ENCODE measurements at regions not wholly inside any gene's neighbourhood (a gene's known extent, or its start where the extent isn't known, plus 50 kb on each side); places are given as distances from the start of the nearest gene placed in this dataset.

DNA sequence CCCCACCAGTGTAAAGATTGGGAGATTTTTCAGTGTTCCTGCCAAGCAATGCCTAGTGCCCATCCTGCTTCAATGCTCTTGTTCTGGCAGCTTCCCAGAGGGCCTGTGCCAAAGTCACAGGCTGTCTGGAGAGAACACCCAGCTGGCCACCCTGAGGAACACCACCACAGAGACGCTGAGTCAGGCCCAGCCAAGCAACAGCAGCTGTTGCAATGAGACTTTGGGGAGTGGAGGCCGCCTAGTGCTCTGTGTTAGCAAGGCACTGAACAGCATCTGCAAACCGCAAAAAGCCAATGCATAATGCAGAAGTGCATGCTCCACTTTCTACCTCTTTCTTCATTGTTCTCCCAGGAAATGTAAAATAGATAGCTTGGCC lies 168.1 kb downstream of the NXPE2 start:
- TF ChIP-seq, protein P1, sequence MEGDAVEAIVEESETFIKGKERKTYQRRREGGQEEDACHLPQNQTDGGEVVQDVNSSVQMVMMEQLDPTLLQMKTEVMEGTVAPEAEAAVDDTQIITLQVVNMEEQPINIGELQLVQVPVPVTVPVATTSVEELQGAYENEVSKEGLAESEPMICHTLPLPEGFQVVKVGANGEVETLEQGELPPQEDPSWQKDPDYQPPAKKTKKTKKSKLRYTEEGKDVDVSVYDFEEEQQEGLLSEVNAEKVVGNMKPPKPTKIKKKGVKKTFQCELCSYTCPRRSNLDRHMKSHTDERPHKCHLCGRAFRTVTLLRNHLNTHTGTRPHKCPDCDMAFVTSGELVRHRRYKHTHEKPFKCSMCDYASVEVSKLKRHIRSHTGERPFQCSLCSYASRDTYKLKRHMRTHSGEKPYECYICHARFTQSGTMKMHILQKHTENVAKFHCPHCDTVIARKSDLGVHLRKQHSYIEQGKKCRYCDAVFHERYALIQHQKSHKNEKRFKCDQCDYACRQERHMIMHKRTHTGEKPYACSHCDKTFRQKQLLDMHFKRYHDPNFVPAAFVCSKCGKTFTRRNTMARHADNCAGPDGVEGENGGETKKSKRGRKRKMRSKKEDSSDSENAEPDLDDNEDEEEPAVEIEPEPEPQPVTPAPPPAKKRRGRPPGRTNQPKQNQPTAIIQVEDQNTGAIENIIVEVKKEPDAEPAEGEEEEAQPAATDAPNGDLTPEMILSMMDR (IDR thresholded peaks at IDR 0.05): no peak
- TF ChIP-seq POLR2A (IDR thresholded peaks at IDR 0.05): no peak
- DNase-seq: no peak
- H3K36me3 ChIP-seq: no peaks in the 10 kb centered on the region
- no peaks in the 10 kb centered on the region for H3K9me3 ChIP-seq
- H3K4me1 ChIP-seq: no peaks in the 10 kb centered on the region
- no peaks in the 10 kb centered on the region for H3K27me3 ChIP-seq
- H3K4me3 ChIP-seq: no peak overlapping the region
- H3K27ac ChIP-seq: no peak overlapping the region

DNA sequence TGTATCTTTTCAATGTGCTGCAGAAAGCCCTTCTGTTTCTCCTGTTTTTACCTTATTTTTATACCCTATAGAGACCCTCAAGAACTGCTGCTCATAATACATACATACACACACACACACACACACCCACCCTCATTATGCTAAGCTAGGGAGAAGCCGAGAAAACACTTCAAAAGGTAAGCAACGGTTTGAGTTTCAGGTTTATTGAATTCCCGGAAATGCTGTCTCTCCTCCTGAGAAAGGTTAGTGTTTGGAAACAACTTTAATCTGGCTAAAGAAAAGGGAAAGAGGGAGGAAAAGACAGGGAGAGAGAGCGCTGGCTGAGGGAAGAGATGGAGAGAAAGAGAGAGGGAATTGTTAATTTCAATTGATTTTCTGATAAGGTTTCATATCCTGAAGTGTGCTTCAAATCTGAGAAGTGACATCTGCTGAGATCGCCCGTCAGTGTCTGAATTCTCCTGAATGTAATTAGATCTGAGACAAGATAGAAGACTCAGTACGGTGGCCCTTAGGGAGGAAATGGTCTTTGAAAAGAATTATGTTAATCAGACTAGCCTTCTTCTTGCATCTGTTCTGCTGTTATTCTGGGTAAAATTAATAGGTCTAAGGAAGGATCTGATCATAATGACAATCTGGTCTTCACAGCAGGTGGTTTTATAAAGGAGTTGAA lies 169.1 kb downstream of the NXPE2 start:
- Histone ChIP-seq H3K9me3 (no peaks in the 10 kb centered on the region), H3K36me3 (no peaks in the 10 kb centered on the region), H3K4me3 (no peak overlapping the region), H3K4me1 (no peaks in the 10 kb centered on the region), H3K27me3 (no peaks in the 10 kb centered on the region), H3K27ac (no peak overlapping the region)
- no peak for DNase-seq
- TF ChIP-seq, protein P1 (IDR thresholded peaks at IDR 0.05): no peak
- TF ChIP-seq POLR2A (IDR thresholded peaks at IDR 0.05): no peak

DNA sequence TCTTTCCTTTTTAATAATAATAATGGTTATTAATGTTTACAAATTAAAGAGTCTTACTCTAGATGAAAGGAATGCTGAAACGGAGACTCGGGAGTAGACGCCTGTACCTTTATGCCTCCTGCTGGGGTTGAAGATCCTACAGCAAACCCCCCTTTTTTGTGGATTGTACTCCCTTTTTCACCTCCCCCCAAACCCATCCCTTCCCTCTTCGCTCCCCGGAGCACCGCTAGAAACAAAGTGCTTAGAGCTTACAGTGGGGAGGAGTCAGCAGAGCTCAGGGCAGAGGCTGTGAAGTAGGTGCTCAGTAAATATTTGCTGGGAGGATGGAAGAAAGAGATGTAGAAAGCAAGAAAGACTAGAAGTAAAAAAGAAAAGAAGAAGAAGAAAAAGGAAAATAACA lies 169.7 kb downstream of the NXPE2 start:
- Histone ChIP-seq H3K27me3 (no peaks in the 10 kb centered on the region), H3K27ac (no peak overlapping the region), H3K36me3 (no peaks in the 10 kb centered on the region), H3K4me3 (no peak overlapping the region), H3K4me1 (no peaks in the 10 kb centered on the region), H3K9me3 (no peaks in the 10 kb centered on the region)
- no peak for DNase-seq
- TF ChIP-seq, protein P1 (IDR thresholded peaks at IDR 0.05): no peak
- TF ChIP-seq POLR2A (IDR thresholded peaks at IDR 0.05): no peak

DNA sequence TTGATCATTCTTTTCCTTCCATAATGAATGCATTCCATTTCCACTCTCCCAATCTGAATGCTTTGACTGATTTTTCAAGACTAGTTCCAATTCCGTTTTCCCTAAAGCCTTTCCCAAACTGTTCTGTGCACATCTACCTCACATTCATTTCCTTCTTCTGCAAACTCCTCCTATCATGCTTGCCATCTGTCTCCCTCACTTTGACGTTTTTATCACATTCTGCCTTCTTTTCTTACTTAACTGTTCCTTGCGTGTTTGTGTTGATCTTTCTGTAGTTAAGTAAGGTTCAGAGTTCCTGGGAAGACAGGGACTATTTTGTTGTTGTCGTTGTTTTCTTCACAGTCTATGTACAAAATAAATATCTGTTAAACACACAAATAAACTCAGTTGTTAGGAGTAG lies 179.0 kb downstream of the NXPE2 start:
- Histone ChIP-seq H3K4me1 (no peaks in the 10 kb centered on the region), H3K27ac (no peak overlapping the region), H3K4me3 (no peak overlapping the region), H3K9me3 (no peaks in the 10 kb centered on the region), H3K27me3 (no peaks in the 10 kb centered on the region), H3K36me3 (no peaks in the 10 kb centered on the region)
- no peak for DNase-seq
- TF ChIP-seq, protein P1 (IDR thresholded peaks at IDR 0.05): no peak
- no peak for TF ChIP-seq POLR2A (IDR thresholded peaks at IDR 0.05)

GRCh38 chr11:114864896-114865295 lies 186.6 kb downstream of the NXPE2 start:
- Histone ChIP-seq H3K27ac (no peak overlapping the region), H3K27me3 (no peaks in the 10 kb centered on the region), H3K4me3 (no peak overlapping the region), H3K36me3 (no peaks in the 10 kb centered on the region), H3K4me1 (no peaks in the 10 kb centered on the region), H3K9me3 (no peaks in the 10 kb centered on the region)
- DNase-seq: no peak
- TF ChIP-seq, protein P1 (IDR thresholded peaks at IDR 0.05): no peak
- no peak for TF ChIP-seq POLR2A (IDR thresholded peaks at IDR 0.05)

- Histone ChIP-seq H3K36me3 (no peaks in the 10 kb centered on the region), H3K27ac (no peak overlapping the region), H3K4me3 (no peak overlapping the region), H3K27me3 (no peaks in the 10 kb centered on the region), H3K4me1 (no peaks in the 10 kb centered on the region), H3K9me3 (no peaks in the 10 kb centered on the region)
- no peak for TF ChIP-seq POLR2A (IDR thresholded peaks at IDR 0.05)
- TF ChIP-seq, protein P1 (IDR thresholded peaks at IDR 0.05): no peak
- no peak for DNase-seq
Measured at GRCh38 chr11:114876234-114876633, 197.9 kb downstream of the NXPE2 start.

Measured in Peyer's patch (tissue), 4 donors.